Body of pancreas (tissue), 4 donors: ENCODE measurements at regions not wholly inside any gene's neighbourhood (a gene's known extent, or its start where the extent isn't known, plus 50 kb on each side); places are given as distances from the start of the nearest gene placed in this dataset.

Experiments
- ATAC-seq: fragments of 150-250 bp; one replicate; pipeline ENCODE4 v1.9.1; 2016
- DNase-seq, 4 donors: peaks; one replicate each; pipeline ENCODE4 v3.0.0-alpha.2; 2019
- H3K27ac ChIP-seq, 4 donors: fragments of 200-600 bp; sonication (generic); 1 replicate in 3 of 4; 2 replicates in 1 of 4; pipeline versions ENCODE4 v1.5.1 to v1.6.1; 2016 to 2019; ENCODE audit warnings: mild to moderate bottlenecking in 1 of 4, mixed read lengths in 1 of 4, moderate library complexity in 1 of 4
- H3K27me3 ChIP-seq, 2 donors: fragments of 200-600 bp; sonication (generic); one replicate each; pipeline ENCODE4 v1.6.0; 2016; ENCODE audit warnings: mild to moderate bottlenecking in 1 of 2
- H3K36me3 ChIP-seq, 2 donors: fragments of 200-600 bp; sonication (generic); replicated peaks in 1 of 2; 2 replicates each; pipeline ENCODE4 v1.5.1; 2016; ENCODE audit warnings: low read depth in 2 of 2; ENCODE audit not compliant: insufficient read depth in 1 of 2
- H3K4me1 ChIP-seq: fragments of 200-600 bp; sonication (generic); one replicate; pipeline ENCODE4 v1.6.0; 2016
- H3K4me3 ChIP-seq, 2 donors: fragments of 200-600 bp; sonication (generic); 1 replicate in 1 of 2; 2 replicates in 1 of 2; pipeline ENCODE4 v1.5.1; 2016 to 2019
- H3K9me3 ChIP-seq, 3 donors: fragments of 200-600 bp; sonication (generic); 1 replicate in 2 of 3; 2 replicates in 1 of 3; pipeline ENCODE4 v1.5.1; 2016
- CTCF ChIP-seq, 7 experiments: fragments of 450-650 bp in 4 of 7; fragments of 200-600 bp in 3 of 7; sonication (generic) in 3 of 7; IDR thresholded peaks; one replicate each; pipeline ENCODE4 v1.5.1; 2016 to 2019; ENCODE audit warnings: antibody characterized with exemption in 7 of 7
- POLR2A ChIP-seq, 3 donors: fragments of 450-650 bp; IDR thresholded peaks; one replicate each; pipeline ENCODE4 v1.6.1; 2016; ENCODE audit warnings: antibody characterized with exemption in 3 of 3, mild to moderate bottlenecking in 2 of 3
- WGBS, 2 donors: methylation state at CpG; one replicate each; pipeline ENCODE4 v1.1.5; 2017; 5-methylcytosine and 5-hydroxymethylcytosine counted together
- intact Hi-C: fragments of 100-400 bp; cut with DNase I; formaldehyde crosslinking; loops from one replicate; pipeline ENCODE4 v1.15.1; 2023

DNA sequence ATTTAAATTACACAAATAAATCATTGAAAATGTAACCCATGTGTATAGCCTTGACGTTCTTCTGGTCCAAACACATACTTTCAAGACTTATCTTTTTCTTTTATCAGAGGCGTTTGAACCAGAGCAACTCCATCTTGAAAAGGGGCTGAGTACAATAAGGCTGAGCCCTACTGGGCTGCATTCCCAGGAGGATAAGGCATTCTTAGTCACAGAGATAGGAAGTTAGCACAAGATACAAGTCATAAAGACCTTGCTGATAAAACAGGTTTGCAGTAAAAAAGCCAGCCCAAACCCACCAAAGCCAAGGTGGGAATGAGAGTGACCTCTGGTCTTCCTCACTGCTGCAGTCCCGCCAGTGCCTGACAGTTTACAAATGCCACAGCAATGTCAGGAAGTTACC is 101.0 kb upstream of the IGSF10 start:
- ATAC-seq (no peak), DNase-seq (no peak)
- intact Hi-C loops = no loop called here
- Histone ChIP-seq H3K27ac (no peak overlapping the region), H3K9me3 (no peaks in the 10 kb centered on the region), H3K36me3 (no peaks in the 10 kb centered on the region), H3K27me3 (no peaks in the 10 kb centered on the region), H3K4me1 (no peaks in the 10 kb centered on the region), H3K4me3 (no peak overlapping the region)
- TF ChIP-seq POLR2A (IDR thresholded peaks at IDR 0.05) = no peak
- no peak for TF ChIP-seq CTCF (IDR thresholded peaks at IDR 0.05)
- 24 to 25% methylated on average over 3 of the region's 3 CpGs for WGBS, 2 donors

GRCh38 chr3:151560738-151561137 is 99.9 kb upstream of the IGSF10 start:
- WGBS, 2 donors = 14 to 36% methylated on average over 2 of the region's 2 CpGs
- Histone ChIP-seq H3K4me3 (no peak overlapping the region), H3K9me3 (no peaks in the 10 kb centered on the region), H3K27ac (no peak overlapping the region), H3K27me3 (no peaks in the 10 kb centered on the region), H3K36me3 (no peaks in the 10 kb centered on the region), H3K4me1 (no peaks in the 10 kb centered on the region)
- no peak for DNase-seq
- ATAC-seq = no peak
- TF ChIP-seq POLR2A (IDR thresholded peaks at IDR 0.05) (no peak), CTCF (IDR thresholded peaks at IDR 0.05) (no peak)
- intact Hi-C loops = no loop called here

- H3K4me1 ChIP-seq = no peaks in the 10 kb centered on the region
- no peaks in the 10 kb centered on the region for H3K27me3 ChIP-seq
- no peaks in the 10 kb centered on the region for H3K9me3 ChIP-seq
- ATAC-seq (no peak), DNase-seq (no peak)
- no peaks in the 10 kb centered on the region for H3K36me3 ChIP-seq
- 82 to 87% methylated on average over 5 of the region's 5 CpGs for WGBS, 2 donors
- no peak overlapping the region for H3K27ac ChIP-seq
- H3K4me3 ChIP-seq = no peak overlapping the region
- intact Hi-C loops = no loop called here
- TF ChIP-seq POLR2A (IDR thresholded peaks at IDR 0.05) = no peak
- TF ChIP-seq CTCF (IDR thresholded peaks at IDR 0.05) = no peak
These were observed 98.9 kb upstream of the IGSF10 start for GRCh38 chr3:151559736-151560135.

DNA sequence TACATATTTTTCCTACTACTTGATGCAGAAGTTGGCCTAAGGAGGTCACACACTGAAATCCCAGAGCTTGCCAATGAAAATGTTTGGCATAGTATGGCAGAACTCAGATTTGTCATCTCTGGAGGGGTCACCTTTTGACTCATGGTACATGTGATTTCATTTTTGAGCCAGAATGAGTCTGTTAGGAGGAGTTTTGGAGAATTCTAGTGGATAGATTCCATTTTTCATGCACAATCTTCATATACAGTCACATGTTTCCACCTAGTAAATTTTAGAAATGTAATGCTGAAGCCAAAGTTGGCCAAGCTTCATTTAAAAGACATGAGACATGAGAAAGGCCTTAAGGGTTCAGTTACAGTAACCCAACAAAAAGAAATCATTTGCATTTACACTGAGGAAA is 97.8 kb upstream of the IGSF10 start:
- Histone ChIP-seq H3K4me1 (no peaks in the 10 kb centered on the region), H3K9me3 (no peaks in the 10 kb centered on the region), H3K27ac (no peak overlapping the region), H3K36me3 (no peaks in the 10 kb centered on the region), H3K27me3 (no peaks in the 10 kb centered on the region), H3K4me3 (no peak overlapping the region)
- no peak for DNase-seq
- TF ChIP-seq CTCF (IDR thresholded peaks at IDR 0.05) (no peak), POLR2A (IDR thresholded peaks at IDR 0.05) (no peak)
- intact Hi-C loops = no loop called here
- no peak for ATAC-seq

DNA sequence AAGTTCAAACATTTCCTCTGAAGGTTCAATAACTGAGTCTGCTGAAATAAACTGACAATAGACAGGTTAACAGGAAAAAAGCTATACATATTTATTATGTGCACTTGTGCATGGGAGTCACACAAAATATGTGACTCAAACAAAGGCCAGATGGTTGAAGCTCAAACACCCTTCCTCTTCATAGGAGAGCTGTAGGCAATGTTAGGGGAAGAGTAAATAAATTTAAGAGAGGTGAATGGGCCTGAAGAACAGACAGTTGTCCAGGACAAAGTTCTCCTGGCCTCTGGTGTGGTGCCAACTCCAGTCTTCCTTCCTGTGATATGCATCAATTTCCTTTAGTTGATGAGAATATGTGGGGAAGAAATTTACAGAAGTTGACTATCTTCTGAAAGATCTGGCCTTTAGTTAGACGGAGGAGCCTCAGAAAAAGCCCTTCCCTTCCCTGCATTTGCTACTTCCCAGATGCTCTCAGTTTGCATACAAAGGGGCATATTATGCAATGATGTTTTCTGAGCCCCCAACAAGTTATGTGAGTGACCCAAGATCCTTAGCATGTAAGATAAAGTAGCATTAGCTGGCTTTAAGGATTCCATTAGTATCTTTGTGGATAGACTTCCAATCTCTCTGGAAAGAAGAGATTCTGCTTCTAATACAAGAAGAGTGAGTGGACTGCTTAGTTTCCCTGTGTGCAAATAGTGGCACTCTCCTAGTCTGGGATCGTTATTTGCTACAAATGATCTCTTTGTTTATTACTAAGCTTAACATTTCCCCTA is 96.4 kb upstream of the IGSF10 start:
- DNase-seq = no peak
- no peak for ATAC-seq
- Histone ChIP-seq H3K4me1 (no peaks in the 10 kb centered on the region), H3K9me3 (no peaks in the 10 kb centered on the region), H3K36me3 (no peaks in the 10 kb centered on the region), H3K27ac (no peak overlapping the region), H3K27me3 (no peaks in the 10 kb centered on the region), H3K4me3 (no peak overlapping the region)
- TF ChIP-seq POLR2A (IDR thresholded peaks at IDR 0.05) = no peak
- no peak for TF ChIP-seq CTCF (IDR thresholded peaks at IDR 0.05)
- WGBS, 2 donors = 71 to 77% methylated on average over 2 of the region's 2 CpGs
- intact Hi-C loops = no loop called here
